Endothelial cell (in vitro differentiated cells): ENCODE measurements at regions not wholly inside any gene's neighbourhood (a gene's known extent, or its start where the extent isn't known, plus 50 kb on each side); places are given as distances from the start of the nearest gene placed in this dataset.

ENCODE experiments used
- DNase-seq: peaks from one replicate; pipeline ENCODE4 v3.0.0; 2021; ENCODE audit warnings: low spot score
- H3K27ac Mint-ChIP-seq: one replicate; pipeline ENCODE4 v1.8.0; 2021; ENCODE audit warnings: mixed read lengths, inconsistent platforms; ENCODE audit not compliant: unreplicated experiment
- H3K27me3 Mint-ChIP-seq: one replicate; pipeline ENCODE4 v1.8.0; 2021; ENCODE audit warnings: mild to moderate bottlenecking, moderate library complexity, mixed read lengths, inconsistent platforms; ENCODE audit not compliant: unreplicated experiment
- H3K36me3 Mint-ChIP-seq: one replicate; pipeline ENCODE4 v1.8.0; 2021; ENCODE audit warnings: mild to moderate bottlenecking, low read depth, mixed read lengths, inconsistent platforms; ENCODE audit not compliant: unreplicated experiment
- H3K4me1 Mint-ChIP-seq: one replicate; pipeline ENCODE4 v1.8.0; 2021; ENCODE audit warnings: mild to moderate bottlenecking, mixed read lengths, inconsistent platforms; ENCODE audit not compliant: unreplicated experiment
- H3K4me3 Mint-ChIP-seq: one replicate; pipeline ENCODE4 v1.8.0; 2021; ENCODE audit warnings: mild to moderate bottlenecking, mixed read lengths, inconsistent platforms; ENCODE audit not compliant: unreplicated experiment
- H3K9me3 Mint-ChIP-seq: one replicate; pipeline ENCODE4 v1.8.0; 2021; ENCODE audit warnings: mixed read lengths, inconsistent platforms; ENCODE audit not compliant: unreplicated experiment
- CTCF ChIP-seq: fragments of 200-600 bp; sonication (generic); IDR thresholded peaks from one replicate; pipeline ENCODE4 v1.5.0; 2021; ENCODE audit warnings: antibody characterized with exemption; ENCODE audit not compliant: unreplicated experiment

DNA sequence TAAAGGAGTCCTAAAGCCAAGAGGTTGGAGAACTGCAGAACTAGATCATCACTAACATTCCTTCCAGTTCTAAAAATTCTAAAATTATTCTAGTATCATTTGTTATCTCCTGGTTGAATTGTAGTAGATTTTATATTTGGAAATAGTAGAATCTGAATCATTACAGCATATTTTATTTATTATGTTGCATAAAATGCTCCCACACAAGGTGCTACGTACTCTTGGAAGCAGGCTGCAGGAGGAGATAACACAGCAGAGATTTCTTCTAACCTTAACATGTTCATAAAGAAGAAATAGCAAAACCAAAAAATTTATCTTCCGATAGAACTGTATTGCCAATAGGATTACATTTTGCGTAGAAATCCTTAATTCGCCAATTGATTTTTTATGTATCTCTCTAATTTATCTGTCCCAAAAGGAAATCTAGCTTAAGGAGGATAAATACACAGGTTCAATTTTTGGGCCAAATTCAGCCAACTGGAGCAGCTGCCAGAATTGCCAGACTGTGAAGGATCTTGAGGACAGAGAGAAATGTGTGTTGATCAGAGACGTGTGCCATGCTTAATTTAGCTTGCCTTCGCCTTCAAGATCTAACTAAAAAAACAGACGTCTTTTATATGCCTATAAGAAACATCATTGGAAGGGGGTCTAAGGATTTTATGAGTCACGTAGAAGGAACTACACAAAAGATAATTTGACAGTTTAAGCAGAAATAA, 134.4 kb upstream of the MITF start:
- peaks cover 5% of the 10 kb centered on the region for H3K36me3 Mint-ChIP-seq
- DNase-seq: no peak
- no peaks in the 10 kb centered on the region for H3K9me3 Mint-ChIP-seq
- H3K4me1 Mint-ChIP-seq: no peaks in the 10 kb centered on the region
- H3K27me3 Mint-ChIP-seq: no peaks in the 10 kb centered on the region
- no peak overlapping the region for H3K27ac Mint-ChIP-seq
- H3K4me3 Mint-ChIP-seq: no peak overlapping the region
- no peak for TF ChIP-seq CTCF

DNA sequence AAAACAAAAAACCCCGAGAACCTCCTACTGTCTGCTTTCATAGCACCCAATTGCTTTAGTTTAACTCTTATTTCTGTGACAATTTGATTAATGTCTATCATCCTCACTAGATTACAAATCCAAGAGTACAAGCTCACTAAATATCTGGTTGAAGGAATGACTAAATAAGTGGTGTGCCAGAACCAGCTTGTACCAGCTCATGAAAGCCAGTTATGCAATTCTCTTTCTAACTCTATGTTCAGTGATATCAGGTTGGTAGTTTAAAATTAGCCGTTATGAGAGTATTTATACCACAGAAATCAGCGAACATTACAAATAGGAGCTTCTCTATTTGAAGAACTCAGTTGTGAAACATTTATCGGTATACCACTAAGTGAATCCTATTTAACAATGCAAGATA, 137.2 kb upstream of the MITF start:
- Mint-ChIP-seq H3K4me1 (no peaks in the 10 kb centered on the region), H3K36me3 (no peaks in the 10 kb centered on the region), H3K27ac (no peak overlapping the region), H3K27me3 (no peaks in the 10 kb centered on the region), H3K4me3 (no peak overlapping the region), H3K9me3 (no peaks in the 10 kb centered on the region)
- no peak for DNase-seq
- TF ChIP-seq CTCF: no peak

DNA sequence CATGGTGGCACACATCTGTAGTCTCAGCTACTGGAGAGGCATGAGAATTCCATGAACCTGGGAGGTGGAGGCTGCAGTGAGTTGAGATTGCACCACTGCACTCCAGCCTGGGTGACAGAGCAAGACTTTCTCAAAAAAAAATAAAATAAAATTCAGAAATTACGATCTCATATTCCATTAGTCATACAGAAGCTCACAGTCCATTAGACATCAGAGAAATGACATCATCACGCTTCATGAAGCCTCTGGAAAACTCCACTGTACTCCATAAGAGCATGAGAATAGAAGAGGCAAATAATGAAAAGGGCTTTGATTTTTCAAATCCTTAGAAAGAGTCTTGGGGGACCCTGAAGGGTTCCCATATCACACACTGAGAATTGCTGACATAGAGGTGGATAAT, 145.0 kb upstream of the MITF start:
- Mint-ChIP-seq H3K36me3 (no peaks in the 10 kb centered on the region), H3K27me3 (no peaks in the 10 kb centered on the region), H3K27ac (no peak overlapping the region), H3K4me3 (no peak overlapping the region), H3K9me3 (no peaks in the 10 kb centered on the region), H3K4me1 (peaks cover 4% of the 10 kb centered on the region)
- TF ChIP-seq CTCF: no peak
- no peak for DNase-seq

GRCh38 chr3:69591164-69591736, 148.0 kb upstream of the MITF start:
- H3K36me3 Mint-ChIP-seq: peaks cover 6% of the 10 kb centered on the region
- H3K4me3 Mint-ChIP-seq: no peak overlapping the region
- no peaks in the 10 kb centered on the region for H3K27me3 Mint-ChIP-seq
- no peak for DNase-seq
- TF ChIP-seq CTCF: no peak
- H3K4me1 Mint-ChIP-seq: peaks cover 4% of the 10 kb centered on the region
- peaks cover 7% of the 10 kb centered on the region for H3K9me3 Mint-ChIP-seq
- H3K27ac Mint-ChIP-seq: no peak overlapping the region

DNA sequence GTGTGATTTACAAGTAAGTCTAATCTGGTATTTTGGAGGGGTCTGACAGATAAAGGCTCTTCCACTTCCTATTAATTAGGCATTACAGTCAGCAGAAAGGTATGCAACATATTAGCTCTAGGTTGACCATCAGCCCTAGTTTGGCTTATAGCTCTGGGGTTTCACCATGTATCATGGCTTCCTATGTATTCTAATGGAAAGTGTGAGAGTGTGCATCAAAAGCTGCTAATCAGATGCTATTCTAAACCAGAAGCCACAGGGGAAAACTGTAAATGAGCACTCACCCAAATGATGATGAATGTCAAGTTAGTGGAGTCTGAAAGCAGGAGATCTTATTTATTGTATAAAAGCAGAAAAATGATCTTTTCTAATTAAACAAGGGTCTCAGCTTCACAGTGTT, 149.2 kb upstream of the MITF start:
- Mint-ChIP-seq H3K36me3 (peaks cover 6% of the 10 kb centered on the region), H3K9me3 (peaks cover 7% of the 10 kb centered on the region), H3K27ac (no peak overlapping the region), H3K27me3 (no peaks in the 10 kb centered on the region), H3K4me3 (no peak overlapping the region), H3K4me1 (peaks cover 4% of the 10 kb centered on the region)
- DNase-seq: no peak
- no peak for TF ChIP-seq CTCF
